Fibroblast of lung (primary cell): ENCODE measurements at regions not wholly inside any gene's neighbourhood (a gene's known extent, or its start where the extent isn't known, plus 50 kb on each side); places are given as distances from the start of the nearest gene placed in this dataset.

Experiments
- CTCF ChIP-seq, 2 donors: IDR thresholded peaks in 1 of 2; conservative IDR thresholded peaks in 1 of 2; 1 replicate in 1 of 2; 2 replicates in 1 of 2; pipeline ENCODE4 v1.5.1; 2011 to 2012; ENCODE audit warnings: low read length in 2 of 2, control low read depth in 1 of 2, inconsistent platforms in 1 of 2, low read depth in 1 of 2, mild to moderate bottlenecking in 1 of 2
- EZH2 ChIP-seq: IDR thresholded peaks from 2 replicates; pipeline ENCODE4 v1.5.1; 2012; ENCODE audit warnings: low read length, control low read depth, mild to moderate bottlenecking; ENCODE audit errors: missing control alignments

- no peak for TF ChIP-seq EZH2
- no peak for TF ChIP-seq CTCF (conservative IDR thresholded peaks at IDR 0.05 in 1 of 2, IDR thresholded peaks at IDR 0.05 in 1 of 2; ENCODE audit: low read depth in 1 of 2, low read length in 2 of 2)
Observed at GRCh38 chr6:163941624-163941976, 527.1 kb downstream of the QKI start.
